Fibroblast of lung (primary cell): ENCODE measurements at regions not wholly inside any gene's neighbourhood (a gene's known extent, or its start where the extent isn't known, plus 50 kb on each side); places are given as distances from the start of the nearest gene placed in this dataset.

Experiments
- EZH2 ChIP-seq: IDR thresholded peaks from 2 replicates; pipeline ENCODE4 v1.5.1; 2012; ENCODE audit warnings: low read length, control low read depth, mild to moderate bottlenecking; ENCODE audit errors: missing control alignments
- TF ChIP-seq, protein P1 (sequence below), 2 donors: IDR thresholded peaks in 1 of 2; conservative IDR thresholded peaks in 1 of 2; 1 replicate in 1 of 2; 2 replicates in 1 of 2; pipeline ENCODE4 v1.5.1; 2011 to 2012; ENCODE audit warnings: low read length in 2 of 2, control low read depth in 1 of 2, inconsistent platforms in 1 of 2, low read depth in 1 of 2, mild to moderate bottlenecking in 1 of 2

DNA sequence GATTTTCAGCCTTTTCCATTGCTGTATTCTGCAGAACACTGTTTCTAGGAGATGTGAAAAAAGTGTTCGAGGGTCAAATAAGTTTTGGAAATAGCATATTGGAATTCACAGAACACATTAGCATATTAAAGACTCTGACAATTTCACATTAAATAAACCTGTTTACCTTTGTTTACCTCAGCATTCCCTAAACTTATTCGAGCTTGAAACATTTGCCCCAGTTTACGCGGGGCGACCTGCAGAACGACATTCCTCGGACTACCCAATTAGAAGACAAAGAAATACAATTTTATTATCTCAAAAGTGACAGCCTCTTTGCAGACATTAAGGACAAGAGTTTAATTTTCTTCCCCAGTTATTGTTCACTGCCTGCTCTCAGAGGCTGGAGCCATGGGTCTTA is 110.3 kb upstream of the NFIB start:
- TF ChIP-seq, protein P1, sequence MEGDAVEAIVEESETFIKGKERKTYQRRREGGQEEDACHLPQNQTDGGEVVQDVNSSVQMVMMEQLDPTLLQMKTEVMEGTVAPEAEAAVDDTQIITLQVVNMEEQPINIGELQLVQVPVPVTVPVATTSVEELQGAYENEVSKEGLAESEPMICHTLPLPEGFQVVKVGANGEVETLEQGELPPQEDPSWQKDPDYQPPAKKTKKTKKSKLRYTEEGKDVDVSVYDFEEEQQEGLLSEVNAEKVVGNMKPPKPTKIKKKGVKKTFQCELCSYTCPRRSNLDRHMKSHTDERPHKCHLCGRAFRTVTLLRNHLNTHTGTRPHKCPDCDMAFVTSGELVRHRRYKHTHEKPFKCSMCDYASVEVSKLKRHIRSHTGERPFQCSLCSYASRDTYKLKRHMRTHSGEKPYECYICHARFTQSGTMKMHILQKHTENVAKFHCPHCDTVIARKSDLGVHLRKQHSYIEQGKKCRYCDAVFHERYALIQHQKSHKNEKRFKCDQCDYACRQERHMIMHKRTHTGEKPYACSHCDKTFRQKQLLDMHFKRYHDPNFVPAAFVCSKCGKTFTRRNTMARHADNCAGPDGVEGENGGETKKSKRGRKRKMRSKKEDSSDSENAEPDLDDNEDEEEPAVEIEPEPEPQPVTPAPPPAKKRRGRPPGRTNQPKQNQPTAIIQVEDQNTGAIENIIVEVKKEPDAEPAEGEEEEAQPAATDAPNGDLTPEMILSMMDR (conservative IDR thresholded peaks at IDR 0.05 in 1 of 2, IDR thresholded peaks at IDR 0.05 in 1 of 2; ENCODE audit: low read depth in 1 of 2, low read length in 2 of 2) = no peak
- TF ChIP-seq EZH2 = no peak
